Heart right ventricle (tissue), 16 donors: ENCODE measurements at regions not wholly inside any gene's neighbourhood (a gene's known extent, or its start where the extent isn't known, plus 50 kb on each side); places are given as distances from the start of the nearest gene placed in this dataset.
A peak's percentile ranks its signal among the peaks of the same experiment; 100 is the strongest.

Source experiments
- ATAC-seq, 8 donors: fragments of 200-7000 bp; cut with Tn5 transposase; one replicate each; pipeline ENCODE4 v1.9.1; 2020; ENCODE audit warnings: mild to moderate bottlenecking in 8 of 8, moderate library complexity in 8 of 8, moderate number of reproducible peaks in 1 of 8
- DNase-seq, 2 donors: peaks; one replicate each; pipeline ENCODE4 v3.0.0-alpha.2; 2020
- H3K27ac ChIP-seq, 10 donors: fragments of 200-600 bp; sonication (generic) in 2 of 10; one replicate each; pipeline versions ENCODE4 v1.5.0 to v1.8.0; 2020 to 2022; ENCODE audit warnings: mild to moderate bottlenecking in 3 of 10
- H3K27me3 ChIP-seq, 7 donors: fragments of 200-600 bp; one replicate each; pipeline ENCODE4 v1.8.0; 2021 to 2022; ENCODE audit warnings: mild to moderate bottlenecking in 2 of 7
- H3K36me3 ChIP-seq, 9 donors: fragments of 200-600 bp; sonication (generic) in 1 of 9; one replicate each; pipeline versions ENCODE4 v1.5.0 to v1.8.0; 2020 to 2022; ENCODE audit warnings: mild to moderate bottlenecking in 2 of 9
- H3K4me1 ChIP-seq, 9 donors: fragments of 200-600 bp; sonication (generic) in 1 of 9; one replicate each; pipeline versions ENCODE4 v1.5.0 to v1.8.0; 2020 to 2022; ENCODE audit warnings: mild to moderate bottlenecking in 4 of 9
- H3K4me3 ChIP-seq, 10 donors: fragments of 200-600 bp; sonication (generic) in 2 of 10; one replicate each; pipeline versions ENCODE4 v1.5.0 to v1.8.0; 2020 to 2022; ENCODE audit warnings: mild to moderate bottlenecking in 7 of 10, moderate library complexity in 2 of 10
- H3K9me3 ChIP-seq, 11 donors: fragments of 200-600 bp in 10 of 11; sonication (generic) in 2 of 11; one replicate each; pipeline versions ENCODE4 v1.5.0 to v1.8.0; 2013 to 2022; ENCODE audit warnings: mild to moderate bottlenecking in 2 of 11, control low read depth in 1 of 11, moderate library complexity in 1 of 11
- WGBS, 2 donors: extraction: QIAGEN DNeasy Blood & Tissue Kit; methylation state at CpG; one replicate each; pipeline ENCODE4 v1.1.7; 2013; ENCODE audit warnings: inconsistent platforms in 1 of 2; 5-methylcytosine and 5-hydroxymethylcytosine counted together
- intact Hi-C, 10 donors: fragments of 100-400 bp; cut with DNase I; formaldehyde crosslinking; loops; one replicate each; pipeline versions ENCODE4 v1.11.1 to v1.14.2; 2022
- TF ChIP-seq, protein P1 (sequence below), 9 donors: fragments of 200-600 bp; sonication (generic) in 2 of 9; IDR thresholded peaks; one replicate each; pipeline versions ENCODE4 v1.5.0 to v1.8.0; 2021 to 2022; ENCODE audit warnings: antibody characterized with exemption in 9 of 9, mild to moderate bottlenecking in 5 of 9, moderate library complexity in 1 of 9
- donor health status: Arrhythmogenic right ventricular cardiomyopathy.
- donor health status: ischemic (EF 13 %, LVEDD 7.1; RV severe dilation, severe dysfunction).
- donor health status: healthy with polysubstance abuse.
- donor health status: DM: no; HTN: yes; CAD: no.
- donor health status: DM: no; HTN: no; CAD: no.
- donor health status: ischemic (EF 25% LVEDD 6.9; RV normal size, moderate dysfunction).
- donor health status: ischemic (EF 25% LVEDD 5.7; RV mildly dilated, moderate dysfunction).
- donor health status: healthy.
- donor health status: DM: yes; HTN: yes; CAD: no.
- donor health status: Ischemic cardiomyopathy.
- donor health status: ischemic (EF 35%, LVEDD 5.7; RV mildly dilated, moderate dysfunction).
- donor health status: nonischemic (EF 11% LVEDD 7.7; RV severe dilation, severe dysfunction).
- donor health status: DM: yes; HTN: yes; CAD: no.
- donor health status: PGD.
- donor health status: ischemic (EF 29% LVEDD 5.4; RV normal size, mild dysfunction).
- donor health status: nonischemic (EF 23%, LVEDD 6.1; RV moderate dilation, normal function).

DNA sequence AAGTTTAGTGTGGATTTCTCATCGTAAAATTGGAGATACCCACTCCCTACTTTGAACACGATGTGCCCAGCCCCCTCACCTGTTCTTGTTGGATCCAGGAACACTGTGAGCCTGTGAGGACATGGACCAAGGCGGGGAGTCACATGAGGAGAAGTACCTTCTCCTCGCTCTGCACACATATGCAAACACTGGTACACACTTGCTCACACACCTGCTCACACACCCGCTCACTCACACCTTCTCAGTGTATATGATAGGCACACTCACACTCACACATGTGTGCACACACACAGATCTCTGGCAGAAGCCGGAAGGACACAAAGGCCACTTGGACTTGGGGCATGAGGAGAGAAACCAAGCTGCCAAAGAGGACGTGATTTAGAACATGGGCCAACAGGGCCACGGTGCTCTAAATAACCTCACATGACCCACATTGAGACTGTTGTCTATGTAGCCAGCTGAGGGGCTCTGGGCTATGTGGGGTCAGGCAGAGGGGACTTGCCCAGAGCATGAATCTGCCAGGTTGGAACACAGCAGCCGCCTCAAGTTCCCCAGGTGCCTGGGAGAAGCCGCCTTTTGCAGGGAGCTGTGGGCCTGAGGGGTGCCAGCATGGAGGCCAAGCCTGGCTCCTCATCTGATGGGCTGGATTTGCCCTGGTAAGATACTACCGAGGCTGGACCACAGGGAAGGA, 283.0 kb upstream of the IRX4 start:
- 65 to 69% methylated on average over 11 of the region's 11 CpGs for WGBS, 2 donors
- TF ChIP-seq, protein P1, sequence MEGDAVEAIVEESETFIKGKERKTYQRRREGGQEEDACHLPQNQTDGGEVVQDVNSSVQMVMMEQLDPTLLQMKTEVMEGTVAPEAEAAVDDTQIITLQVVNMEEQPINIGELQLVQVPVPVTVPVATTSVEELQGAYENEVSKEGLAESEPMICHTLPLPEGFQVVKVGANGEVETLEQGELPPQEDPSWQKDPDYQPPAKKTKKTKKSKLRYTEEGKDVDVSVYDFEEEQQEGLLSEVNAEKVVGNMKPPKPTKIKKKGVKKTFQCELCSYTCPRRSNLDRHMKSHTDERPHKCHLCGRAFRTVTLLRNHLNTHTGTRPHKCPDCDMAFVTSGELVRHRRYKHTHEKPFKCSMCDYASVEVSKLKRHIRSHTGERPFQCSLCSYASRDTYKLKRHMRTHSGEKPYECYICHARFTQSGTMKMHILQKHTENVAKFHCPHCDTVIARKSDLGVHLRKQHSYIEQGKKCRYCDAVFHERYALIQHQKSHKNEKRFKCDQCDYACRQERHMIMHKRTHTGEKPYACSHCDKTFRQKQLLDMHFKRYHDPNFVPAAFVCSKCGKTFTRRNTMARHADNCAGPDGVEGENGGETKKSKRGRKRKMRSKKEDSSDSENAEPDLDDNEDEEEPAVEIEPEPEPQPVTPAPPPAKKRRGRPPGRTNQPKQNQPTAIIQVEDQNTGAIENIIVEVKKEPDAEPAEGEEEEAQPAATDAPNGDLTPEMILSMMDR (IDR thresholded peaks at IDR 0.05), result no peak
- H3K4me1 ChIP-seq, result no peaks in the 10 kb centered on the region
- H3K36me3 ChIP-seq, result no peaks in the 10 kb centered on the region
- no peak overlapping the region for H3K4me3 ChIP-seq
- intact Hi-C loops, result no loop called here
- ATAC-seq, result peak in 2 of 8 donors; percentile 19 to 44
- DNase-seq, result no peak
- peaks cover 0 to 58% (median 32%) of the 10 kb centered on the region in 7 donors for H3K27me3 ChIP-seq
- H3K9me3 ChIP-seq, result no peaks in the 10 kb centered on the region
- no peak overlapping the region for H3K27ac ChIP-seq

- Histone ChIP-seq H3K27me3 (peaks cover 0 to 55% (median 26%) of the 10 kb centered on the region in 7 donors), H3K27ac (no peak overlapping the region), H3K9me3 (no peaks in the 10 kb centered on the region), H3K36me3 (no peaks in the 10 kb centered on the region), H3K4me3 (no peak overlapping the region), H3K4me1 (no peaks in the 10 kb centered on the region)
- 63 to 70% methylated on average over 15 of the region's 15 CpGs for WGBS, 2 donors
- no peak for ATAC-seq
- TF ChIP-seq, protein P1 (IDR thresholded peaks at IDR 0.05), result no peak
- no peak for DNase-seq
- intact Hi-C loops, result no loop called here
Observed at GRCh38 chr5:2165203-2165602, 282.5 kb upstream of the IRX4 start.

DNA sequence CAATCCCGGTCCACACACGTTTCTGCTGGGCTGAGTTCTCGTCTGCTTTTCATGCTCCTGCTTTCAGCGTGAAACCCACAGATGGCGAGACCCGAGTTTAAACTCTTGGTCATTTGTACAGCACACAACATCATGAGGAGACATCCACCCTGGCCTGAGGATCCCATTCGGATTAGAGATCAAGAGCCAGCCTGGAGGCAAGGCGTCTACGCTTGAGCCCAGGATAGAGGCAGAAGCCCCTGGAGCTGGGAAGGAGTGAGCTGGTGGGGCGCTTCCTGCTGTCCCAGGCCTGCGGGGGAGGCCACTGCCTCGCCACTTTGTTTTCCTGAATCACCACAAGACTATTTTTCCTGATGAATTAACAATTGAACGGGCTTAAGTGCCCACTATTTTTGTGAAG, 281.9 kb upstream of the IRX4 start:
- ATAC-seq (no peak), DNase-seq (no peak)
- WGBS, 2 donors, result 48 to 53% methylated on average over 13 of the region's 13 CpGs
- Histone ChIP-seq H3K27ac (no peak overlapping the region), H3K4me1 (no peaks in the 10 kb centered on the region), H3K27me3 (peaks cover 0 to 49% (median 20%) of the 10 kb centered on the region in 7 donors), H3K9me3 (no peaks in the 10 kb centered on the region), H3K36me3 (no peaks in the 10 kb centered on the region), H3K4me3 (no peak overlapping the region)
- intact Hi-C loops, result no loop called here
- TF ChIP-seq, protein P1 (IDR thresholded peaks at IDR 0.05), result no peak

- WGBS, 2 donors, result 67% methylated on average over 16 of the region's 16 CpGs
- H3K27me3 ChIP-seq, result peaks cover 0 to 45% (median 14%) of the 10 kb centered on the region in 7 donors
- no peak overlapping the region for H3K27ac ChIP-seq
- no peaks in the 10 kb centered on the region for H3K4me1 ChIP-seq
- TF ChIP-seq, protein P1 (IDR thresholded peaks at IDR 0.05), result no peak
- ATAC-seq (no peak), DNase-seq (no peak)
- no peaks in the 10 kb centered on the region for H3K9me3 ChIP-seq
- no peaks in the 10 kb centered on the region for H3K36me3 ChIP-seq
- no peak overlapping the region for H3K4me3 ChIP-seq
- intact Hi-C loops, result no loop called here
Observed at GRCh38 chr5:2163940-2164490, 281.3 kb upstream of the IRX4 start.
